HG02870 (cell line): ENCODE measurements at regions not wholly inside any gene's neighbourhood (a gene's known extent, or its start where the extent isn't known, plus 50 kb on each side); places are given as distances from the start of the nearest gene placed in this dataset.
"Not testable (repeated sequence)": the region's sequence is repeated elsewhere in the genome, so short reads cannot be mapped to it uniquely, and the experiment has no call there.

Experiments used
- ATAC-seq: cut with Tn5 transposase; IDR thresholded peaks from one replicate; pipeline ENCODE4 v1.9.1; 2021; ENCODE audit warnings: mild to moderate bottlenecking, moderate library complexity; ENCODE audit not compliant: unreplicated experiment

- no peak for ATAC-seq
These were observed 656.9 kb downstream of the MTRR start for GRCh38 chr5:8525819-8526218.

- ATAC-seq: no peak
These were observed 659.2 kb downstream of the MTRR start for GRCh38 chr5:8528106-8528505.

- no peak for ATAC-seq
These were observed 669.9 kb downstream of the MTRR start for GRCh38 chr5:8538821-8539220.

- no peak for ATAC-seq
These were observed 671.4 kb downstream of the MTRR start for GRCh38 chr5:8540317-8540716.

- ATAC-seq: no peak
These were observed 682.0 kb downstream of the MTRR start for GRCh38 chr5:8550921-8551320.

- ATAC-seq: no peak
These were observed 684.4 kb downstream of the MTRR start for GRCh38 chr5:8553364-8553763.

- ATAC-seq: no peak
These were observed 688.8 kb downstream of the MTRR start for GRCh38 chr5:8557728-8558127.

- no peak for ATAC-seq
These were observed 691.8 kb downstream of the MTRR start for GRCh38 chr5:8560776-8561175.

- ATAC-seq: no peak
These were observed 692.4 kb downstream of the MTRR start for GRCh38 chr5:8561224-8561840.

- no peak for ATAC-seq
These were observed 692.9 kb downstream of the MTRR start for GRCh38 chr5:8561854-8562253.

GRCh38 chr5:8563540-8563939, 694.6 kb downstream of the MTRR start:
- ATAC-seq: not testable (repeated sequence)

- no peak for ATAC-seq
These were observed 699.9 kb downstream of the MTRR start for GRCh38 chr5:8568858-8569257.

- ATAC-seq: no peak
These were observed 701.6 kb downstream of the MTRR start for GRCh38 chr5:8570528-8570927.

GRCh38 chr5:8576178-8576577, 707.2 kb downstream of the MTRR start:
- ATAC-seq: no peak

- peak; percentile 57 for ATAC-seq
These were observed 708.8 kb downstream of the MTRR start for GRCh38 chr5:8577792-8578191.

- no peak for ATAC-seq
These were observed 711.4 kb downstream of the MTRR start for GRCh38 chr5:8580298-8580697.

GRCh38 chr5:8581047-8581446, 712.1 kb downstream of the MTRR start:
- no peak for ATAC-seq

GRCh38 chr5:8585230-8586018, 716.5 kb downstream of the MTRR start:
- ATAC-seq: no peak

GRCh38 chr5:8590959-8591358, 722.0 kb downstream of the MTRR start:
- no peak for ATAC-seq

- no peak for ATAC-seq
These were observed 729.4 kb downstream of the MTRR start for GRCh38 chr5:8598356-8598755.

- ATAC-seq: no peak
These were observed 730.0 kb downstream of the MTRR start for GRCh38 chr5:8598996-8599395.

- ATAC-seq: no peak
These were observed 731.9 kb downstream of the MTRR start for GRCh38 chr5:8600843-8601242.
